ENCODE measurements at regions not wholly inside any gene's neighbourhood (a gene's known extent, or its start where the extent isn't known, plus 50 kb on each side); places are given as distances from the start of the nearest gene placed in this dataset.

DNA sequence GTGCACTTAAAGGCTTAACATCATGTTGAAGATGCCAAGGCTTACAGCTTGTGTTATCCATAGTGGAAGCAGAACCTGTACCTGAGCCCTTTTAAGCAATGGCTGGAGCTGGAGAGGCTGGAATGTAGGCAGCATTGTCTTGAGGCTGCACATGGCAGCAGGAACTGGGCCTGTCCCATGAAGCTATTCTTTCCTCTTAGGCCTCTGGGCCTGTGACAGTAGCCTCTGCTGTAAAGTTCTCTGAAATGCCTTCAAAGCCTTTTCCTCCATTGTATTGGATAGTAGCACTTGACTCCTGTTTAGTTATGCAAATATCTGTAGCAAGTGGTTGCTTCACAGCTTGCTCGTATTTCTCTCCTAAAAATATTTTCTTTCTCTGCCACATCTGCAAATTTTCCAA is 127.4 kb upstream of the ANO5 start:
- no peak overlapping the region for H3K27ac ChIP-seq
- H3K36me3 ChIP-seq: no peaks in the 10 kb centered on the region
- DNase-seq (ENCODE audit: low spot score) (no peak), ATAC-seq (ENCODE audit: insufficient number of reproducible peaks, low FRiP score, low read depth) (no peak)
- TF ChIP-seq, protein P1, sequence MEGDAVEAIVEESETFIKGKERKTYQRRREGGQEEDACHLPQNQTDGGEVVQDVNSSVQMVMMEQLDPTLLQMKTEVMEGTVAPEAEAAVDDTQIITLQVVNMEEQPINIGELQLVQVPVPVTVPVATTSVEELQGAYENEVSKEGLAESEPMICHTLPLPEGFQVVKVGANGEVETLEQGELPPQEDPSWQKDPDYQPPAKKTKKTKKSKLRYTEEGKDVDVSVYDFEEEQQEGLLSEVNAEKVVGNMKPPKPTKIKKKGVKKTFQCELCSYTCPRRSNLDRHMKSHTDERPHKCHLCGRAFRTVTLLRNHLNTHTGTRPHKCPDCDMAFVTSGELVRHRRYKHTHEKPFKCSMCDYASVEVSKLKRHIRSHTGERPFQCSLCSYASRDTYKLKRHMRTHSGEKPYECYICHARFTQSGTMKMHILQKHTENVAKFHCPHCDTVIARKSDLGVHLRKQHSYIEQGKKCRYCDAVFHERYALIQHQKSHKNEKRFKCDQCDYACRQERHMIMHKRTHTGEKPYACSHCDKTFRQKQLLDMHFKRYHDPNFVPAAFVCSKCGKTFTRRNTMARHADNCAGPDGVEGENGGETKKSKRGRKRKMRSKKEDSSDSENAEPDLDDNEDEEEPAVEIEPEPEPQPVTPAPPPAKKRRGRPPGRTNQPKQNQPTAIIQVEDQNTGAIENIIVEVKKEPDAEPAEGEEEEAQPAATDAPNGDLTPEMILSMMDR (IDR thresholded peaks at IDR 0.05): no peak
- H3K4me3 ChIP-seq: no peak overlapping the region
- H3K27me3 ChIP-seq (replicated peaks; ENCODE audit: insufficient read depth): no peaks in the 10 kb centered on the region
- H3K4me1 ChIP-seq (ENCODE audit: control insufficient read depth in 1 of 2, low read depth in 2 of 2): no peaks in the 10 kb centered on the region
- peaks cover 3% of the 10 kb centered on the region for H3K9me3 ChIP-seq

DNA sequence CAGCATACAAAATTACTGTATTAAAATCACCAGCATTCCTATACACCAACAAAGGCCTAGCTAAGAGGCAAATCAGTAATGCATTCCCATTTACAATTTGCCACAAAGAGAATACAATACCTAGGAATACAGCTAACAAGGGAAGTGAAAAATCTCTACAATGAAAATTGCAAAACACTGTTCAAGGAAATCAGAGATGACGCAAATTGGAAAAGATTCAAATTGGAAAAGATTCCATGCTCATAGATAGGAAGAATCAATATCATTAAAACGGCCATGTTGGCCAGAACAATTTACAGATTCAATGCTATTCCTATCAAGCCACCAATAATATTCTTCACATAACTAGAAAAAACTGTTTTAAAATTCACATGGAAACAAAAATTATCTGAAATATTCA is 123.0 kb upstream of the ANO5 start:
- H3K4me1 ChIP-seq (ENCODE audit: control insufficient read depth in 1 of 2, low read depth in 2 of 2): no peaks in the 10 kb centered on the region
- ATAC-seq (ENCODE audit: insufficient number of reproducible peaks, low FRiP score, low read depth): no peak
- H3K27ac ChIP-seq: no peak overlapping the region
- H3K36me3 ChIP-seq: no peaks in the 10 kb centered on the region
- no peaks in the 10 kb centered on the region for H3K27me3 ChIP-seq (replicated peaks; ENCODE audit: insufficient read depth)
- TF ChIP-seq, protein P1 (IDR thresholded peaks at IDR 0.05): no peak
- H3K9me3 ChIP-seq: peaks cover 3% of the 10 kb centered on the region
- no peak for DNase-seq (ENCODE audit: low spot score)
- H3K4me3 ChIP-seq: no peak overlapping the region

DNA sequence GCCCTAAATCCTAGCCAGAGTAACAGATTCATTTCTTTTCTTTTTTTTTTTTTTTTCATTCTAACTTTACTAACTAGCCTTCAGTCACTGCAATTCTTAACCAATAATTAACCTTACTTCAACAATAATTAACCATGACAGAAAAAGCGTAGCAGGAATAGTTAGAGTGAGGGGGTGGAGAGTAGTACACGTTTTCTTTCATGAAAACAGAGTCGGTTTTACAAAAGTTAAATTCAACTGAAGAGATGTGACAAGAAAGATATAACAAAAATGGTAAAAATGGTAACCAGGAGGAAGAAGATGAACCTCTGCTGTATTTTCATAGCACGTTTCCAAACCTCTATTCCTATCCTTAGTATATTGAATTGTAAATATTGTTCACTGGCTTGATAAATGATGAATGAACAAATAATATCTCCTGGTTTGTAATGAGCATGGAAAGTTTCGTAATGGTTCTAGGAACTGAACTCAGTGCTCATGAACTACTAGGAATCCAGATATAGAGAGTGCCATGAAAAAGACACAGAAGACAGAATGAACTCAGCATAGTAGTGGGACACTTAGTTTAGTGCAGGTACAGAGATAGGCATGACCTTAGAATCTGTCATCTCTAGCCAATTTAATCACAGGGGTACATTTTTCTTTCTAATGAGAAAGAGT is 116.5 kb upstream of the ANO5 start:
- Histone ChIP-seq H3K36me3 (no peaks in the 10 kb centered on the region), H3K27me3 (replicated peaks; ENCODE audit: insufficient read depth) (no peaks in the 10 kb centered on the region), H3K27ac (no peak overlapping the region), H3K9me3 (no peaks in the 10 kb centered on the region), H3K4me3 (no peak overlapping the region), H3K4me1 (ENCODE audit: control insufficient read depth in 1 of 2, low read depth in 2 of 2) (no peaks in the 10 kb centered on the region)
- no peak for DNase-seq (ENCODE audit: low spot score)
- no peak for ATAC-seq (ENCODE audit: insufficient number of reproducible peaks, low FRiP score, low read depth)
- TF ChIP-seq, protein P1 (IDR thresholded peaks at IDR 0.05): no peak

DNA sequence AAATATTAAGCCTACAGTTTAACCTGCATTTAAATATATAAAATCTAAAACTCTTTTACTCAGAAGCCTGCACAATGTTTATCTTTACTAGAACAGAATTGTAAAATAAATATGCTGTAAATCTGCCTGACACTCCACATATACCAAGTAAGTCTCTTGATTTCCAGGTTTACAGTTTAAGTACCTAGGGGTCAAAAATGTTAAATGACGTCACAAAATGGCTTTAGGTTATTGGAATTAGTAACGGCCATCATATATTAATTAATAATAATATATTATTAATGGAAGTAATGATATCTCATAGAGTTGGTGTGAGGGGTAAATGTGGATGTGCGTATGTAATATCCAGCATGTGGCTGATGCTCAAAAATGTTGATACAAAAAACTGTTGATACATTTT is 114.8 kb upstream of the ANO5 start:
- no peaks in the 10 kb centered on the region for H3K27me3 ChIP-seq (replicated peaks; ENCODE audit: insufficient read depth)
- DNase-seq (ENCODE audit: low spot score): no peak
- no peak for ATAC-seq (ENCODE audit: insufficient number of reproducible peaks, low FRiP score, low read depth)
- no peaks in the 10 kb centered on the region for H3K9me3 ChIP-seq
- no peak overlapping the region for H3K27ac ChIP-seq
- no peaks in the 10 kb centered on the region for H3K4me1 ChIP-seq (ENCODE audit: control insufficient read depth in 1 of 2, low read depth in 2 of 2)
- H3K4me3 ChIP-seq: no peak overlapping the region
- H3K36me3 ChIP-seq: no peaks in the 10 kb centered on the region
- TF ChIP-seq, protein P1 (IDR thresholded peaks at IDR 0.05): no peak

DNA sequence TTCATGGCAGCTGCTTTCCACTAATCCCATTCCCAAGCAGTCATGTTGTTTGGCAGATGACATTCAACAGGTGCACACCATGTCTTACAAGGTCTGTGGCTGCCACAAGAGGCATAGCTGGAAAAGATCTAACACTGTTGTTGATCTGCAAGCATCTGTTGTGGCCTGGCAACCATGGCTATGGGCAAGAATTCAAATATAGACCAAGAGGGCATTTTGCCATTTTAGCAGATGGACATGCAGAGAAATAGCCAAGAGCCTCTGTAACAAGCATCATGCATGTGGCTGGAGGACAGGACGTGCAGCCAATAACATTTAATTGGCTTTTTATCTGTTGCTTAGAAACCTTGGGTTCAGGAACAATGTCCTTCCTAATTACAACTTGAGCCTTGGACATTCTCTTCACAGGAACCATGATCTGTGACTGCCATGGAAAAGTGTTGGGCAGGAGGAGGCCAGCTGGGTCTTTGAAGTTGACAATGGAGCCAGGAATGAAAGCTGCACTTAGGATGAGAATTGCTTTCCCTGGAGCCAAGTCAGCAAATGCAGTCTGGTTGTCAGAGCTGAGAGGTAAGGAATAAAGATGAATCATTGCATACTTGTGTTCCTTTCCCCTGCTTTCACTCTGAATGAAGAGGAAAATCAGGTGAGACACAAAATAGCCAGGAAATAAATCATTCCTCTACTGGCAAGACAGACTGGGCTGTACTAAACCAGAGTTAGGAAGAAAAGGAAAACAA is 113.6 kb upstream of the ANO5 start:
- no peak for ATAC-seq (ENCODE audit: insufficient number of reproducible peaks, low FRiP score, low read depth)

More for the DNA sequence above, 113.6 kb upstream of the ANO5 start:
- H3K9me3 ChIP-seq: no peaks in the 10 kb centered on the region
- no peaks in the 10 kb centered on the region for H3K36me3 ChIP-seq
- no peak overlapping the region for H3K27ac ChIP-seq
- no peaks in the 10 kb centered on the region for H3K4me1 ChIP-seq (ENCODE audit: control insufficient read depth in 1 of 2, low read depth in 2 of 2)
- TF ChIP-seq, protein P1 (IDR thresholded peaks at IDR 0.05): no peak
- H3K27me3 ChIP-seq (replicated peaks; ENCODE audit: insufficient read depth): no peaks in the 10 kb centered on the region
- DNase-seq (ENCODE audit: low spot score): no peak
- H3K4me3 ChIP-seq: no peak overlapping the region

All from thoracic aorta (tissue), 2 donors.